HG02571 (cell line): ENCODE measurements at regions not wholly inside any gene's neighbourhood (a gene's known extent, or its start where the extent isn't known, plus 50 kb on each side); places are given as distances from the start of the nearest gene placed in this dataset.
"Not testable (repeated sequence)": the region's sequence is repeated elsewhere in the genome, so short reads cannot be mapped to it uniquely, and the experiment has no call there.

Experiments used
- ATAC-seq: cut with Tn5 transposase; IDR thresholded peaks from one replicate; pipeline ENCODE4 v1.9.1; 2021; ENCODE audit warnings: mild to moderate bottlenecking, moderate library complexity; ENCODE audit not compliant: unreplicated experiment

- no peak for ATAC-seq
These were observed 70.6 kb downstream of the RSL24D1 start for GRCh38 chr15:55126111-55126510.

DNA sequence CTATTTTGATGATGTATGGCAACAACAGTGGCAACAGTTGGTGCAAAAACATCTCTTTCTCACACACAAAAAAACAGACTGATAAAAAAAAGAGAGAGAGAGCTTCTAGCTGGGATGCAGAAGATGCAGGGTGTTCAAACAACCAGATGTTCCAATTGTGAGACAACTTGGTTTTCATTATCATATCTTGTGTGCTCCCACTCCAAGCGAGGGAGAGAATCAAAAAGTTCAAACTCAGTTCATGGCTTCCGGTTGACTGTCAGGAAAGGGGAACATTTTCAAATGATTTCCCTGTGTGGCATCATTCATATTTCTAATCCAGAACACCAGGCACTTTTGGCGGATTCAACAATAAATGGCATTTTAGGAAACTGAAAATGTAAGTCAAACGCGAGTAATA lies 72.1 kb downstream of the RSL24D1 start:
- no peak for ATAC-seq

DNA sequence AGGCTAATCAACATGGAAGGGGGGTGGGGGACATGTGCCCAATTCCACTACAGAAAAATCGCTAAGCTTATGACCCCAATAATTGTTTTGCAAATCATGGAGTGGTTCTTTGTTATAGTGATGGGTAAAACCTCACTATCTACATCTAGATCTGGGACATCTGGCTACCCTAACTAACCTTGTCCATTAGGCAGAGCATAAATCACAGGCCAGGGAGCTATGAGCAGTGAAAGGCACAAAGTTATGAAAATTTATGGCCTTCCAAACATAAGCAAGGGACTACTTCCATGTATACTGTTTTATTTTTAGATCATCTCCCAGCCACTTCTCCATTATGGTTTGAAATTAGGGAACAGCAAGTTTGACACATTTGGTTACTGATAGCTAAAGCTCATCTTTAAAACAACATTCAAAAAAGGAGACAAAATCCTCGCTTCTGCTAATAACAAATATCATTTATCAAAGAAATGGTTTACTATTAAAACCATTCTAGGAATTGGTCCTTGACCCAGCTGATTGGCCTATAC lies 78.3 kb downstream of the RSL24D1 start:
- ATAC-seq, result no peak

- ATAC-seq, result no peak
These were observed 80.1 kb downstream of the RSL24D1 start for GRCh38 chr15:55116636-55117035.

GRCh38 chr15:55113736-55114135 lies 83.0 kb downstream of the RSL24D1 start:
- ATAC-seq, result no peak

- no peak for ATAC-seq
These were observed 84.0 kb downstream of the RSL24D1 start for GRCh38 chr15:55112706-55113105.

- no peak for ATAC-seq
These were observed 86.3 kb downstream of the RSL24D1 start for GRCh38 chr15:55110446-55110845.

GRCh38 chr15:55108858-55109518 lies 87.8 kb downstream of the RSL24D1 start:
- peak; percentile 54 for ATAC-seq

GRCh38 chr15:55108448-55108847 lies 88.3 kb downstream of the RSL24D1 start:
- ATAC-seq, result no peak

DNA sequence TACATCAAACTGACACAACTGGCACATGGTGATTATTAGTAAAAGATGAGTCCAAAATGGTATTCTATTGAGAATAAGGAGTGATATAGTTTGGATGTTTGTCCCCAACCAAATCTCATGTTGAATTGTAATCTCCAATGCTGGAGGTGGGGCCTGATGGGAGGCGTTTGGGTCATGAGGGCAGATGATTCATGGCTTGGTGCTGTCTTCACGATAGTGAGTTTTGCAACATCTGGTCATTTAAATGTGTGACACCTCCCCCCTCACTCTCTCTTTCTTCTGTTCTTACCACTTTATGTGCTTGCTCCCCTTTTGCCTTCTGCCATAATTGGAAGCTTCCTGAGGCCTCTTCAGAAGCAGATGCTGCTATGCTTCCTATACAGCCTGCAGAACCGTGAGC lies 90.6 kb downstream of the RSL24D1 start:
- ATAC-seq, result no peak

- no peak for ATAC-seq
These were observed 102.6 kb downstream of the RSL24D1 start for GRCh38 chr15:55094136-55094535.

DNA sequence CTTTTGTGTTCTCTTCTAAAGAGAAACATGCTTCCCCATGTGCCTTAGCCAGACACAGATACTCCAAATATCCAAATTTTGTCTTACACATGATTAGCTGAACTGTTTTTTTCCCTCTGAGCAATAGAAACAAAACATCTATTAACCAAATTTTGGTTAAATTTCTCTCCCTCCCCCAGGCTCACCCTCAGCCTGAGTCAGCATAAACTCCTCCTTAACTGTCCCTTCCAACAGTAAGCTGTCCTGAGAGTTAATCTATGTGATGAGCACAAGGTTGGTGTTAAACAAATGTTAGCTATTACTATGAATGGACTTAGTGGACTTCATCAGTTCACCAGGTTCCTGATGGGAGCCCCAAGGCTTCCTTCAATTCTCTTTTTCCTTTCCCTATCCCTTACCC lies 108.5 kb downstream of the RSL24D1 start:
- ATAC-seq, result no peak

GRCh38 chr15:55084673-55085072 lies 112.1 kb downstream of the RSL24D1 start:
- no peak for ATAC-seq

DNA sequence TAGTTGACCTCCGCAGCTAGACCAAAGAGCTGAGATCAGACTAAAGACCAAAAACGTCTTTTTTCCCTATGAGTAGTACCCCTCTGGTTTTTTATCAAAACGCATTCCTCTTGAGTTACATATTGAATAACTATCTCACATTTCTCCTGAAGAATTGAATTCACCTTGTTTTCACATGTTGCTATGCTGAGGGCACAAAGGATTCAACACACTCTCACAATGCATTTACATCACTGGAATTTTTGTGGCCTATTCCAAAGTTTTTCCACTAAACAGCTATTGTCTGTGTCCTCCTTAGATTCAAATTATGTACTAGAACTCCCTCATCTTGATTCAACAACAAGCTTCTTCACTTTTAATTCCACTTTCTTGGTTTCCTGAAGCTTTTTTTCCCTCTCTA lies 112.5 kb downstream of the RSL24D1 start:
- no peak for ATAC-seq

- ATAC-seq, result not testable (repeated sequence)
These were observed 119.7 kb downstream of the RSL24D1 start for GRCh38 chr15:55077052-55077451.

DNA sequence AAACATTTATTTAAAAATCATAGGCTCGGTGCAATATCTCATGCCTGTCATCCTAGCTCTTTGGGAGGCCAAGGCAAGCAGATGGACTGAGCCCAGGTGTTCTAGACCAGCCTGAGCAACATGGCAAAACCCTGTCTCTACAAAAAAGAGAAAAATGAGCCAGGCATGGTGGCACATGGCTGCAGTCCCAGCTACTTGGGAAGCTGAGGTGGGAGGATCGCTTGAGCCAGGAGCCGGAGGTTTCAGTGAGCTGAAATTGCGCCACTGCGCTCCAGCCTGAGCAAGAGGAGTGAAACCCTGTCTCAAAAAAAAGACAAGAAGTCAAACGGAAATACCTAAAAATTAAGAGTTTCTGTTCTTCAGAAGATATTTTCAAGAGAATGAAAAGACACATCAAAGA lies 122.3 kb downstream of the RSL24D1 start:
- ATAC-seq, result no peak

GRCh38 chr15:55063970-55064369 lies 132.8 kb downstream of the RSL24D1 start:
- ATAC-seq, result not testable (repeated sequence)

DNA sequence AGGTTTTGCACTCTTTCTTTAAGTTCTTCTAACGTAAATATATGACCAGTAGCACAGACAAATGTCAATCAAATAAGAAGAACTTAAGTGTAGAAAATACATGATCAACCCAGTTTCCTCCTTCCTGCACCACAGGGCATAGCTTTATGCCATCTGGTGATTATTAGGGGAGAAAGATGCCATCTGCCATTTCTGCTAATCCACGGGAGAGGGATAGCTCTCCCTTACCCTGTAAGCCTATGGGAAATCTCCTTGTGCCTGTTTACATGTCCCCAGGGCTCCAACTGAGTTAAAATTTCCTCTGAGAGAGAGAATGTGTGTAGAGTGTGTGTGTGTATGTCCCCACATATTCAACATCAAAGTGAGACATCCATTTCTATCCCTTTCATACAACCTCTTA lies 135.9 kb downstream of the RSL24D1 start:
- ATAC-seq, result no peak

GRCh38 chr15:55056500-55056899 lies 140.2 kb downstream of the RSL24D1 start:
- no peak for ATAC-seq

GRCh38 chr15:55044162-55044561 lies 152.6 kb downstream of the RSL24D1 start:
- no peak for ATAC-seq

- no peak for ATAC-seq
These were observed 159.7 kb downstream of the RSL24D1 start for GRCh38 chr15:55037071-55037470.

DNA sequence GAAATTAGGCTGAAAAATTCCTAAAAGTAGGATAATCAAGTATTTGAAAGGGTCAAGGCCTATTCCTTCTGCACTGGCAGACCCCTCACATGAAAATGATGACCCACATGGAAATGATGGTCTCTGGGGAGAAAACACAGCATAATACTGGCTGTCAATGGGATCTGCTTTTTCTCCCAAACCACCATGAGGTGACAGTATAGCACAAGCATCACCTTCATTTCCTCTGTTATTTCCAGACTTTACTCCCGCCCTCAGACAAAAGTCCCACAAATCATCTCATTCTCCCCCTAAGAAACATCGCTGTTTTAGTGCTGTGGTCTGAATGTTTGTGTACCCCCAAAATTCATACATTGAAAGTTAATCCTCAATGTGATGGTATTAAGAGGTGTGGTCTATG lies 161.0 kb downstream of the RSL24D1 start:
- no peak for ATAC-seq

DNA sequence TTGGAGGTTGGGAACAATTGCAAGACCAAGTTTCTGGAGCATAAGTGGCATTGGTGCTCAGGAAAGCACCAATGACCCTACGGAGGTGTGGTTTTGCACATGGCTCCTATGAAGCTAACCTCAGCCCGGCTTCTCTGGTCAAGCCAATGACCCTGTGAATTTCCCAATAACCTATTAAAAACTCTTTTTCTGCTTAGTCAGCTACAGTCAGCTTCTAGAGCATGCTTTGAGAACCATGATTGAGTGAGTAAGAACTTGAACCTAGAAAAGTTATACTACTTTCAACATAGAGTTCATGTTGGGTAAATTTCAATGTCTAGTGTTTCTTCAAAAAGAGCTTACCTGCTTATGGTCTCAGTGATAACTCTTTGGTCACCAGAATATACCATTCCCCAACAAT lies 163.2 kb downstream of the RSL24D1 start:
- ATAC-seq, result no peak
